Gastrocnemius medialis (tissue), 4 donors: ENCODE measurements at regions not wholly inside any gene's neighbourhood (a gene's known extent, or its start where the extent isn't known, plus 50 kb on each side); places are given as distances from the start of the nearest gene placed in this dataset.
"Not testable (repeated sequence)": the region's sequence is repeated elsewhere in the genome, so short reads cannot be mapped to it uniquely, and the experiment has no call there.

Experiments used
- ATAC-seq, 2 donors: fragments of 150-250 bp; one replicate each; pipeline ENCODE4 v1.9.1; 2016
- DNase-seq, 2 donors: peaks; one replicate each; pipeline ENCODE4 v3.0.0-alpha.2; 2019
- H3K27ac ChIP-seq, 4 donors: fragments of 200-600 bp; sonication (generic); 1 replicate in 1 of 4; 2 replicates in 3 of 4; pipeline ENCODE4 v1.5.1; 2016 to 2018; ENCODE audit warnings: mild to moderate bottlenecking in 2 of 4, moderate library complexity in 1 of 4
- H3K27me3 ChIP-seq, 3 donors: fragments of 200-600 bp; sonication (generic) in 2 of 3; 1 replicate in 1 of 3; 2 replicates in 2 of 3; pipeline versions ENCODE4 v1.5.1 to v1.6.0; 2016 to 2019; ENCODE audit warnings: mild to moderate bottlenecking in 1 of 3, moderate library complexity in 1 of 3
- H3K36me3 ChIP-seq, 2 donors: fragments of 200-600 bp; sonication (generic) in 1 of 2; one replicate each; pipeline ENCODE4 v1.5.1; 2017 to 2018
- H3K4me1 ChIP-seq, 2 donors: fragments of 200-600 bp; sonication (generic) in 1 of 2; one replicate each; pipeline ENCODE4 v1.5.1; 2016 to 2017; ENCODE audit warnings: mild to moderate bottlenecking in 2 of 2
- H3K4me3 ChIP-seq, 4 donors: fragments of 200-600 bp; sonication (generic) in 3 of 4; 1 replicate in 1 of 4; 2 replicates in 3 of 4; pipeline ENCODE4 v1.5.1; 2016 to 2019; ENCODE audit warnings: mild to moderate bottlenecking in 2 of 4
- H3K9me3 ChIP-seq, 3 donors: fragments of 200-600 bp; sonication (generic) in 2 of 3; 1 replicate in 1 of 3; 2 replicates in 2 of 3; pipeline ENCODE4 v1.5.1; 2016 to 2019
- CTCF ChIP-seq, 5 experiments: fragments of 450-650 bp in 3 of 5; fragments of 200-600 bp in 2 of 5; sonication (generic) in 2 of 5; IDR thresholded peaks in 4 of 5; conservative IDR thresholded peaks in 1 of 5; 1 replicate in 4 of 5; 2 replicates in 1 of 5; pipeline ENCODE4 v1.5.1; 2016 to 2019; ENCODE audit warnings: antibody characterized with exemption in 5 of 5, mild to moderate bottlenecking in 3 of 5, moderate library complexity in 3 of 5
- POLR2A ChIP-seq, 2 donors: fragments of 450-650 bp; IDR thresholded peaks; one replicate each; pipeline ENCODE4 v1.6.1; 2017; ENCODE audit warnings: antibody characterized with exemption in 2 of 2, mild to moderate bottlenecking in 2 of 2, moderate library complexity in 2 of 2
- in situ Hi-C, 4 donors: fragments of 200-750 bp; cut with MboI; loops; one replicate each; pipeline versions ENCODE4 v1.15.0 to v1.8.0; 2017; ENCODE audit warnings: low sequenced_read_pairs in 4 of 4
- intact Hi-C: fragments of 100-400 bp; cut with DNase I; formaldehyde crosslinking; loops from one replicate; pipeline ENCODE4 v1.15.1; 2023; ENCODE audit warnings: low total_unique reads

GRCh38 chr12:95380997-95381786 is 92.8 kb upstream of the METAP2 start:
- H3K9me3 ChIP-seq = no peaks in the 10 kb centered on the region
- peaks cover 22 to 26% of the 10 kb centered on the region in 2 donors for H3K4me1 ChIP-seq
- DNase-seq = no peak
- TF ChIP-seq POLR2A (IDR thresholded peaks at IDR 0.05) (no peak), CTCF (IDR thresholded peaks at IDR 0.05 in 4 of 5, conservative IDR thresholded peaks at IDR 0.05 in 1 of 5) (no peak)
- ATAC-seq = no peak
- H3K27me3 ChIP-seq = no peaks in the 10 kb centered on the region
- intact Hi-C loops = no loop called here
- in situ Hi-C loops = no loop called here
- H3K4me3 ChIP-seq = no peak overlapping the region
- no peaks in the 10 kb centered on the region for H3K36me3 ChIP-seq
- no peak overlapping the region for H3K27ac ChIP-seq

GRCh38 chr12:95383920-95384319 is 90.0 kb upstream of the METAP2 start:
- H3K27me3 ChIP-seq, in situ Hi-C loops, H3K36me3 ChIP-seq, H3K9me3 ChIP-seq, ATAC-seq: not testable (repeated sequence)
- H3K4me1 ChIP-seq = peaks cover 23 to 26% of the 10 kb centered on the region in 2 donors
- intact Hi-C loops = loop anchor here (2.0 kb wide), 1 partner anchor 89 kb away; no protein-coding TSS in a partner anchor
- H3K27ac ChIP-seq = peak overlapping the region; percentile 59 to 92 (median 87)
- TF ChIP-seq CTCF (IDR thresholded peaks at IDR 0.05 in 4 of 5, conservative IDR thresholded peaks at IDR 0.05 in 1 of 5) = peak in 1 of 5 experiments; percentile 20
- peak; percentile 44 to 54 for DNase-seq
- peak overlapping the region; percentile 20 to 43 (median 30) for H3K4me3 ChIP-seq

- in situ Hi-C loops = loop anchor here in 1 of 4 donors (5.0 kb wide), 1 partner anchor 88 kb away; the partner anchor contains the start of gene METAP2
- intact Hi-C loops = loop anchor here (2.0 to 5.0 kb wide), 2 partner anchors 42 to 88 kb away; no protein-coding TSS in a partner anchor
- peak overlapping the region; percentile 83 to 92 (median 87) for H3K27ac ChIP-seq
- TF ChIP-seq CTCF (IDR thresholded peaks at IDR 0.05 in 4 of 5, conservative IDR thresholded peaks at IDR 0.05 in 1 of 5) (no peak), POLR2A (IDR thresholded peaks at IDR 0.05) (no peak)
- H3K4me3 ChIP-seq = peak overlapping the region; percentile 55 to 67 (median 58)
- H3K27me3 ChIP-seq = no peaks in the 10 kb centered on the region
- DNase-seq = peak in 1 of 2 donors; percentile 20
- ATAC-seq = peak in 1 of 2 donors; percentile 69
- no peaks in the 10 kb centered on the region for H3K36me3 ChIP-seq
- H3K9me3 ChIP-seq = no peaks in the 10 kb centered on the region
- H3K4me1 ChIP-seq = peaks cover 23 to 26% of the 10 kb centered on the region in 2 donors
Observed at GRCh38 chr12:95384785-95385184, 89.2 kb upstream of the METAP2 start.

- intact Hi-C loops = loop anchor here (2.0 to 5.0 kb wide), 2 partner anchors 43 to 87 kb away; no protein-coding TSS in a partner anchor
- no peaks in the 10 kb centered on the region for H3K27me3 ChIP-seq
- TF ChIP-seq CTCF (IDR thresholded peaks at IDR 0.05 in 4 of 5, conservative IDR thresholded peaks at IDR 0.05 in 1 of 5) = peak in 1 of 5 experiments; percentile 22
- TF ChIP-seq POLR2A (IDR thresholded peaks at IDR 0.05) = no peak
- peak overlapping the region; percentile 55 to 67 (median 58) for H3K4me3 ChIP-seq
- H3K27ac ChIP-seq = peak overlapping the region; percentile 83 to 92 (median 87)
- peak; percentile 99 for ATAC-seq
- H3K4me1 ChIP-seq = peaks cover 23 to 26% of the 10 kb centered on the region in 2 donors
- H3K36me3 ChIP-seq = no peaks in the 10 kb centered on the region
- no peaks in the 10 kb centered on the region for H3K9me3 ChIP-seq
- in situ Hi-C loops = loop anchor here in 1 of 4 donors (5.0 kb wide), 1 partner anchor 87 kb away; the partner anchor contains the start of gene METAP2
- peak; percentile 64 to 76 for DNase-seq
Observed at GRCh38 chr12:95385246-95386035, 88.5 kb upstream of the METAP2 start.
